ENCODE measurements at regions not wholly inside any gene's neighbourhood (a gene's known extent, or its start where the extent isn't known, plus 50 kb on each side); places are given as distances from the start of the nearest gene placed in this dataset.

DNA sequence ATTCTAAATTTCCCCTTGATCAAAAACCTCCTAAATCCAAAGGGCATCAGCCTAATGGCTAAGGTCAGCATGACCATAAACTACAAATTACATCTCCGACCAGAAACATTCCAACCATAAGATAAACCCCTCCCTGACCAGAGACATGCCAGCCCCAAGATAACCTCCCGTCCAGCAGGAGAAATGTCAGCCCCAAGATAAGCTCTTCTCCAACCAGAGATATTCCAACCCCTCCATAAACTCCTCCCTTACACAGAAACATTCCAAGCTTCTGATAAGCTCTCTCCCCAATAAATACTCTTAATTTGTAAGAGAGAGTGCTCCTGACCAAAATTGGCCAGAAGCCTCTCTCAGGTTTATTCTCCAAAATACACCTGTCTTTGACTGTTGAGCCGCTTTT is 274.0 kb downstream of the RNF152 start:
- TF ChIP-seq, protein P1, sequence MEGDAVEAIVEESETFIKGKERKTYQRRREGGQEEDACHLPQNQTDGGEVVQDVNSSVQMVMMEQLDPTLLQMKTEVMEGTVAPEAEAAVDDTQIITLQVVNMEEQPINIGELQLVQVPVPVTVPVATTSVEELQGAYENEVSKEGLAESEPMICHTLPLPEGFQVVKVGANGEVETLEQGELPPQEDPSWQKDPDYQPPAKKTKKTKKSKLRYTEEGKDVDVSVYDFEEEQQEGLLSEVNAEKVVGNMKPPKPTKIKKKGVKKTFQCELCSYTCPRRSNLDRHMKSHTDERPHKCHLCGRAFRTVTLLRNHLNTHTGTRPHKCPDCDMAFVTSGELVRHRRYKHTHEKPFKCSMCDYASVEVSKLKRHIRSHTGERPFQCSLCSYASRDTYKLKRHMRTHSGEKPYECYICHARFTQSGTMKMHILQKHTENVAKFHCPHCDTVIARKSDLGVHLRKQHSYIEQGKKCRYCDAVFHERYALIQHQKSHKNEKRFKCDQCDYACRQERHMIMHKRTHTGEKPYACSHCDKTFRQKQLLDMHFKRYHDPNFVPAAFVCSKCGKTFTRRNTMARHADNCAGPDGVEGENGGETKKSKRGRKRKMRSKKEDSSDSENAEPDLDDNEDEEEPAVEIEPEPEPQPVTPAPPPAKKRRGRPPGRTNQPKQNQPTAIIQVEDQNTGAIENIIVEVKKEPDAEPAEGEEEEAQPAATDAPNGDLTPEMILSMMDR (IDR thresholded peaks at IDR 0.05; ENCODE audit: control extremely low read depth, extremely low read depth, low read depth, missing control alignments) = no peak
- POLR2A ChIA-PET = no interaction called here
- DNase-seq (ENCODE audit: extremely low spot score) = no peak
- CTCF ChIA-PET = no interaction called here

- TF ChIP-seq, protein P1 (IDR thresholded peaks at IDR 0.05; ENCODE audit: control extremely low read depth, extremely low read depth, low read depth, missing control alignments) = no peak
- DNase-seq (ENCODE audit: extremely low spot score) = no peak
- ChIA-PET POLR2A (no interaction called here), CTCF (interaction anchor here (0.6 to 1.0 kb wide), 2 partner anchors 17 to 50 kb away, joined by 3 read pairs; no protein-coding TSS in a partner anchor)
Measured at GRCh38 chr18:61616111-61616610, 276.6 kb downstream of the RNF152 start.

DNA sequence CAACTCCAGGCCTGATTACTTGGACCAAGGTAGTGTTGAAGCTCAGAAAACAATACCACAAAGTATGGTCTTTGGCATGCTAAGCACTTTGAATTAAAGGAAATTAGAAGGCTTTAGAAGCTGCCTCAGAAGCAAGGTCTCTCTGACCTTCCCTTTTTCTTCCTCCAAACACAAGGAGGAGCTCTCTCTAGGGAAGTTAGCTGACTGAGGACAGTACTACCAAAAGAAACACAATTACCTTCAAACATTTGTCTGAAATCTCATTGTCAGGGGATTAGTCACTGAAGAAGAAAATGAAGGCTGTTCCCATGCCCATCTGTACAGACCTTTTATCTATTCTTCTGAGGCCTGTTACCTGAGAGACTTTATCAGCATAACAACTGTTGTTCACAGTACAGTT is 279.3 kb downstream of the CDH20 start:
- ChIA-PET POLR2A (no interaction called here), CTCF (interaction anchor here (1.0 kb wide), 1 partner anchor 34 kb away, joined by 3 read pairs; no protein-coding TSS in a partner anchor)
- no peak for DNase-seq (ENCODE audit: extremely low spot score)
- TF ChIP-seq, protein P1 (IDR thresholded peaks at IDR 0.05; ENCODE audit: control extremely low read depth, extremely low read depth, low read depth, missing control alignments) = no peak

DNA sequence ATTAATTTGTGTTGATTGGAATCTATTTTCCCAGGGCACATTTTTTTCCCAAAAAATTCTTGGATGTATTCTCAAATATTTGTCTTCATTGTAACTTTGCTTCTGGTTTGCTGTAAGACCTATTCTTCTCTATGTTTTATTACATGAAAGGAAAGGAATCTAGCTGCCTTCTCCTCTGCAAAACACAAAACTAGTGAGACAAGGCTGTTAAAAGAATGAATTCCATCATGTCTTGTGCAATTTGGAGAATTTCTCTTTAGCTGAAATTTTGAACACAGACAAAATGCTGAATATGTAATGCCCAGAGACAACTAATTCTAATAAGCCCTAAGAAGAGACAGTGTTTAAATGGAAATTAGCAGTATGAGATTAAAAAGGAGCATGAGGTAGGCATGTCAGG is 275.9 kb downstream of the CDH20 start:
- DNase-seq (ENCODE audit: extremely low spot score) = no peak
- CTCF ChIA-PET = no interaction called here
- POLR2A ChIA-PET = no interaction called here
- TF ChIP-seq, protein P1 (IDR thresholded peaks at IDR 0.05; ENCODE audit: control extremely low read depth, extremely low read depth, low read depth, missing control alignments) = no peak

GRCh38 chr18:61608316-61608715 is 275.1 kb downstream of the CDH20 start:
- TF ChIP-seq, protein P1 (IDR thresholded peaks at IDR 0.05; ENCODE audit: control extremely low read depth, extremely low read depth, low read depth, missing control alignments) = no peak
- CTCF ChIA-PET = interaction anchor here (1.2 kb wide), 1 partner anchor 26 kb away, joined by 6 read pairs; no protein-coding TSS in a partner anchor
- DNase-seq (ENCODE audit: extremely low spot score) = no peak
- POLR2A ChIA-PET = no interaction called here

DNA sequence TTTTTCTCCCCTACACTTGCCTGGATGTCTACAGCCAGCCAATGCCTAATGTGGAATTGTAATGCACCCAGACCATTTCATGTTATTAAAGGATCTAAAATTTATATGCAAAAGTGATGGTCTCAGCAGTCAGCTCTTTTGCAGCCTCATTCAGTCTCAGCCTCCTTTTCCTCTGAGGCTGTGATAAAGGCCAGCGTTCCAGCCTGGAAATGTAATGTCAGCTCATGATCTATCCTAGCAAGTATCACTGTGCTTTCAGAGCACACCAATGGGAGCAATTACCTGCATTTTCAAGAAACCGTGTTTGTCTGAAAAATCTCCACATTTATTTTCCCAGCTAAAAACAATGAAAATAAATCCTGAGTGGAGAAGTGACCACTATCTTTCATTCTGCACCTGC is 274.6 kb downstream of the CDH20 start:
- TF ChIP-seq, protein P1 (IDR thresholded peaks at IDR 0.05; ENCODE audit: control extremely low read depth, extremely low read depth, low read depth, missing control alignments) = no peak
- ChIA-PET CTCF (interaction anchor here (1.2 kb wide), 1 partner anchor 26 kb away, joined by 6 read pairs; no protein-coding TSS in a partner anchor), POLR2A (no interaction called here)
- DNase-seq (ENCODE audit: extremely low spot score) = no peak

All from GM10248 (cell line).